NCI-H526 (cell line): ENCODE measurements at regions not wholly inside any gene's neighbourhood (a gene's known extent, or its start where the extent isn't known, plus 50 kb on each side); places are given as distances from the start of the nearest gene placed in this dataset.

Source experiments
- DNase-seq, 2 experiments: peaks; one replicate each; lab custom pipeline; 2025; lab: John Stamatoyannopoulos, UW

- no peak for DNase-seq
These were observed 698.0 kb upstream of the POU3F2 start for GRCh38 chr6:98136333-98136732.

DNA sequence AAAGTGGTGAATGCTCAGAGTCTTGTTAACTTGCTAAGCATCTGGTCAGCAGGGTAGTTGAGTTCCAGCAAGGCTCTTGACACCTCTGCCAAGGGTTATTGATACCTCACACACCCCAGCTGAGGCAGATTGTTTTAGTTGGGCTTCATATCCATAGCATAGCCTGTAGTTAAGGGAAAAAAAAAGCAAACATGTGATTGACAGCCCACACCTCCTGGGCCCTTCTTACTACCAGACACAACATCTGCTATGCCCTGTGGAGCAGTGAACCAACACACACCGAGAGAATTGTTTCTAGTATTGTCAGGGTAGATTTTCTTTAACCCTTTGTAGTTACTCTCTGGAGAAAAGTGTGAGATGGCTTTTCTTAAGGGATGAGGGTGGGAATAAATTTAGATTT lies 697.0 kb upstream of the POU3F2 start:
- DNase-seq, result no peak

GRCh38 chr6:98142839-98143238 lies 691.5 kb upstream of the POU3F2 start:
- no peak for DNase-seq

DNA sequence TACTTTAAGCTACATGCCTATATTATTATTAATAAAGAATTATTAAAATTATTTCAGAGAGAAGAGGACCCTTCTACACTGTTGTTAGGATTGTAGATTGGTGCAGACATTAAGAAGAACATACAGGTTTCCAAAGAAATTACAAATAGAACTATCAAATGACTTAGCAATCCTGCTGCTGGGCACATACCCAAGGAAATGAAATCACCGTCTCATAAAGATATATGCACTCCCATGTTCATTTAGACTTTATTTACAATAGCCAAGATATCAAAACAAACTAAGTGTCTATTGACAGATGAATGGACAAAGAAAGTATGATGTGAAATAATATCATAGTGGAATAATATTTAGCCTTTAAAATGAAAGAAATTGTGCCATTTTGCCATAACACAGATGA lies 687.7 kb upstream of the POU3F2 start:
- DNase-seq, result no peak

GRCh38 chr6:98156580-98156979 lies 677.8 kb upstream of the POU3F2 start:
- no peak for DNase-seq

GRCh38 chr6:98179606-98180005 lies 654.8 kb upstream of the POU3F2 start:
- DNase-seq, result no peak

DNA sequence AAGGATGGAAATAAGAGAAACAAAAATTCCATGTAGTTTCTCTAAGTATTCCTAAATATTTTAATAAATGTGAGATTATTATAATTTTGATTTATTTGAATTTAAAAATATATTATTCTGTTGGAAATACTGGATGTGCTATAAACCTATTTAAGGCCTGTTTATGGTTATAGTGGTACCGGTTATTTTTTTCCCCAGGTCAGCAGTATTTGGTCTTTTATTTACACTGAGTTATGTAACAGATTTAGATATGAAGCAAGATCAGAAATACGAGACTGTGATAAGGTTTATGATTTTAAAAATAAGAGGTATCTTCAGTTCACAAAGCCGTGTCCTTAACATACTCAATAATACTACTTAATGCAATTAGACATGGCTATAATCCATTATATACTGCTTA lies 634.3 kb upstream of the POU3F2 start:
- no peak for DNase-seq

GRCh38 chr6:98203170-98203806 lies 631.1 kb upstream of the POU3F2 start:
- no peak for DNase-seq

- DNase-seq, result no peak
These were observed 621.9 kb upstream of the POU3F2 start for GRCh38 chr6:98212468-98212867.

DNA sequence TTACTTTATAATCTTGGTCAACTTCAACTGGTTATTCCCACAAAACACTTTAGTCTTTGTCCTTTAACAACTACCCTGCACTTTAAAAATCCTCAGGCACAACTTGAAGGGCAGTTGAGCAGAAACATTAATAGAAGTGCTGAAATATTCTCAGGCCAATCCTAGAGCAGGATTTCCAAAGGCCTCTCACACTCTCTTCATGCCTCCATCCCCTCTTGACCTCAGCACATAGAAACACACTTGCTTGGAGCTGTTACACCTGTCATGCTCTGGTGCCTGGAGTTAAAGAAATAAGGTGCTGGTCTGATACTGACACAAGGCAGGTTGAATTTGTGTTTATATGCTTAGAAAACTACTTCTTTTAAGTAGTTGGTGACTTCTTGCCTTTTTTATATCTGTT lies 618.8 kb upstream of the POU3F2 start:
- DNase-seq, result no peak

- no peak for DNase-seq
These were observed 604.1 kb upstream of the POU3F2 start for GRCh38 chr6:98230250-98230649.

DNA sequence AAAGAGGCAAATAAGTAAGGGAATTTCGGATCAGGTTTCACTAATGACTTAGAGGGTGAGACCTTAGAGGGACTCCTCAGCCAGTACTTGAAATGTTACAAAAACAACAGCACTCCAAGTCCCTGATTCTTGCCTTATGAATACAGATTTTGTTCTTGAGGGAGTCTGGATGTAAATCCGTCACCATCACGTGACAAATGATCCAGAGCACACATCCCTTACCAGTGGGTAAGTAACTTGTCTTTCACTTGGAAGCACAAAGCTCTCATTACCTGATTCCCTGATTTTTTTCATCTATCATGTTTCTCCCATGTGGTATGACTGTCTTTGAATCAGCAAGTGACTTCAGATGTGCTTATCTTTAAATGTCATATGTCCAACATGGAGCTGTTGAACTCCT lies 595.3 kb upstream of the POU3F2 start:
- DNase-seq, result no peak

DNA sequence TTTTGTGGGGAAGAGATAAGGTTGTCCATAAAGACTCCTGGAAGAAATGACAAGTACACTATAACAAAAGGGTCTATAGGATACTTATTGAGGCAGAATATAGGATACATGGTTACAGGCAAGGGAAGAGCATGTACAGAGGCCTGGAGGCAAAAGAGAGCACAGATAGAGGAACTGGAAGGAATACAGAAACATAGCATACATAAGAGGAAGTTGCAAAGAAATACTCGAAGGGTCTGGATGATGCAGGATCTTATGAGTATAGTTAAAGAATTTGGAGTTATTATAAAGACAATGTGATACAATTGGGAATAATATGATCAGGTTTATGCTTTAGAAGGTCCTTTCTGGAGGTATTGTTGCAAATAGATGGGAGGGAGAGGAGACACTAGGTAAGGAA lies 592.7 kb upstream of the POU3F2 start:
- DNase-seq, result no peak

DNA sequence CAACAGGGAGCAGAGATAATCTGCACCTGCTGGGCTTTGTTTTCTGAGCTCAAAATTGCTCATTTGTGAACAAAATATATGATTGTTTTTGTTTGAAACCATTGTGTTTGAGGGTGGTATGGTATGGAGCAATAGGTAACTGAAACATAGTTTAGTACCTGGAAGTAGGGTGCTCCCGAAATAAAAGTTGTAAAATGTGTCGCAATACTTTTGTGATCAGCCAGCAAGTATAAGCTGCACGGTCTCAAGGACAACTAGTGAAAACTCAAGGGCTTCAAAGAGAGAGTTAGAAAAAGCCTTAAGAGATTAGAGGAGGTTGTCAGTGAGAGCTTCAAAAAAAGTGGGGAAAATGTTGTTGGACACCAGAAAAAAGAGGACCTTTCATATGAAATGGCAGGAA lies 579.8 kb upstream of the POU3F2 start:
- no peak for DNase-seq

DNA sequence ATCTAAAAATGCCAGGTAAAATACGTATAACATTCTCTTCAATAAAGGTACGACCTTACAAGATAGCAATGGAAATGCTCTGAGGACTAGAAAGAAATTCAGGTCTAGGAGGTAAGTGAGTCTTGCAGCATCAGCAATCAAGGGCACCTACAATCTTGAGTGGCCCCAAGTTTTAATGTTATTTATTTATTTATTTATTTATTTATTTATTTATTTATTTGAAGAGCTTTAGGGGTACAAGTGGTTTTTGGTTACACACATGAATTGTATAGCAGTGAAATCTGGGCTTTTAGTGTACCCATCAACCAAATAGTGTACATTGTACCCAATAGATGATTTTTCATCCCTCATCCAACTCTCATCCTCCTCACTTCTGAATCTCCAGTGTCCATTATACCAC lies 574.0 kb upstream of the POU3F2 start:
- DNase-seq, result no peak

- no peak for DNase-seq
These were observed 562.3 kb upstream of the POU3F2 start for GRCh38 chr6:98272060-98272459.

DNA sequence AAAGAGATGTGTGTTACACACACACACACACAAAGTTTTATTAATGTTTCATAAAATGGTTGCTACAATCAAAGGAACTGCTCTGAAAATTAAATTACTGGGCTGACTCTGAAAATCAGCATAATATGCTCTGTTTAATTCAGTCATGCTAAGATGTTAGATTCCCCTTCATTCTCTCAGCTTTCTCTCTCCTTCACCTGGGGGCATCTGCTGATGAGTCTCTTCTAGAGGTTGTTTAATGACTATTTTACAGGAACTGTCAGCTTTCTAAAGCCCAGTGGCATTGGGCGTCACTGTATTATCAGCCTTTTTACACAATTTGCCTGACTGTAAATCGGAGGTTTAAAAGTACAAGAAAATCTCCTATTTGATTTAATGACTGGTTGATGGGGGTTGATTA lies 559.7 kb upstream of the POU3F2 start:
- no peak for DNase-seq

- no peak for DNase-seq
These were observed 553.9 kb upstream of the POU3F2 start for GRCh38 chr6:98280492-98280891.

- DNase-seq, result no peak
These were observed 547.8 kb upstream of the POU3F2 start for GRCh38 chr6:98286620-98287019.

GRCh38 chr6:98287876-98288275 lies 546.5 kb upstream of the POU3F2 start:
- DNase-seq, result no peak

- peak in 1 of 2 experiments; percentile 14 for DNase-seq
These were observed 541.6 kb upstream of the POU3F2 start for GRCh38 chr6:98292810-98293209.

DNA sequence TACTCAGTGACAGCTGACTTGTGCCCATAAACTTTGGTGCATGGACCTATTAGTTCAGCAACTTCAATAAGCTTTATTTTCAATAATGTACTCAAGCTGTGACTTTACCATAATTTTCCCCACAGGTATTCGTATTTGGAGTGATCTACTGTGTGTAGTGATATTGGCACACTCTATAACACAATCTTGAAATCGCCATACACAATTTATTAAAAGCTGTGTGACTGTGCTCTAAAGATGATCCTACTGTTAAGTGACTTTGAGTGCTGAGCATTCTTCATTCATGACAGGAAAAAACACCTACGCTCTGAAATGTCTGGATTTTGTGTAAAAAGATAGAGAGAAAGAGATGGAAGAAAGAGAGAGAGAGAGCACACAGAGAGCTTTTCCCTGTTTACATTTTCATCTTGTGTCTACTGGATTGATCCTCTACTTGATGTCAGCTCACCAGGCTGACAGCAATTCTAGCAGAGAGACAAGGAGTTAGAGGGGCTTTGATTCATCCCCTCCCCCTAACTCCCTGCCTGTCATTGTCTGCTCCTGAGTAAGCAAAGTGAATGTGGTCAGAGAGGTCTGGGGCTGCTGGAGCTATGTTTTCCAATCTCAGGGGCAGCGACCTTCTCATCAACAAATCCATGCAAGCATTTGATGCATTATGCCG lies 538.7 kb upstream of the POU3F2 start:
- DNase-seq, result no peak

GRCh38 chr6:98308564-98308963 lies 525.8 kb upstream of the POU3F2 start:
- DNase-seq, result no peak

DNA sequence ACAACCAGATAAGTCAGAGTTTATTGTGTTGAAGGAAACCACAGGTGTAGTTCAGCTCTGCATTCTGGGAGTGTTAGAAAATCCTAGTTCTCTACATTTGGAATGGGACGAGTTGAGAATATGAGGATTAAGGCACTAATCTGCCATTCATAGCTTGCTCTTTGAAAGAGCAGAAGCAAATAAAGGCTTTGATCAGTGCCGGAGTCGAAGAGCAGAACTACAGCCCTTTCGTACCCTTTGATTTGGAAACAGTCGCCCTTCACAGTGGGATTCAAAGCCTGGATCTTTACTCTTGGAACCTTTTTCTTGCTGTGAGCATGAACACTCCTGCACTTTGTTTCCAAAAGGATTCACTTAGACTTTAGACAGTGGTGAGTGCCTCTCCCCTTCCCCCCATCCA lies 523.9 kb upstream of the POU3F2 start:
- DNase-seq, result no peak
